HuH-7.5 (cell line): ENCODE measurements at regions not wholly inside any gene's neighbourhood (a gene's known extent, or its start where the extent isn't known, plus 50 kb on each side); places are given as distances from the start of the nearest gene placed in this dataset.

Source experiments
- DNase-seq: peaks from one replicate; pipeline ENCODE4 v3.0.0; 2011; ENCODE audit warnings: low spot score

GRCh38 chr10:61841338-61841875, 60.1 kb upstream of the ARID5B start:
- DNase-seq = no peak

GRCh38 chr10:61842755-61843497, 58.6 kb upstream of the ARID5B start:
- no peak for DNase-seq

GRCh38 chr10:61844116-61844822, 57.2 kb upstream of the ARID5B start:
- no peak for DNase-seq

GRCh38 chr10:61845196-61845949, 56.1 kb upstream of the ARID5B start:
- no peak for DNase-seq

GRCh38 chr10:61845950-61846268, 55.6 kb upstream of the ARID5B start:
- DNase-seq = no peak

GRCh38 chr10:61846370-61847031, 55.0 kb upstream of the ARID5B start:
- DNase-seq = no peak

GRCh38 chr10:61847087-61847486, 54.4 kb upstream of the ARID5B start:
- DNase-seq = no peak

GRCh38 chr10:61847640-61848039, 53.9 kb upstream of the ARID5B start:
- DNase-seq = no peak

GRCh38 chr10:61850376-61850775, 51.1 kb upstream of the ARID5B start:
- DNase-seq = no peak
